HUES6 (cell line): ENCODE measurements at regions not wholly inside any gene's neighbourhood (a gene's known extent, or its start where the extent isn't known, plus 50 kb on each side); places are given as distances from the start of the nearest gene placed in this dataset.

Experiments used
- H3K27ac ChIP-seq: 2 replicates; pipeline ENCODE4 v1.7.0; 2013; ENCODE audit warnings: low read depth, mild to moderate bottlenecking, low read length, inconsistent platforms
- H3K27me3 ChIP-seq: 2 replicates; pipeline ENCODE4 v1.6.1; 2013; ENCODE audit warnings: low read length; ENCODE audit not compliant: control insufficient read depth, insufficient read depth
- H3K36me3 ChIP-seq: 2 replicates; pipeline ENCODE4 v1.6.1; 2013; ENCODE audit warnings: low read length; ENCODE audit not compliant: control insufficient read depth, insufficient read depth
- H3K4me1 ChIP-seq: 2 replicates; pipeline ENCODE4 v1.6.1; 2013; ENCODE audit warnings: low read length; ENCODE audit not compliant: control insufficient read depth, insufficient read depth
- H3K4me3 ChIP-seq: 2 replicates; pipeline ENCODE4 v1.5.1; 2013; ENCODE audit warnings: low read depth, low read length
- H3K9ac ChIP-seq: one replicate; pipeline ENCODE4 v1.6.1; 2013; ENCODE audit warnings: mild to moderate bottlenecking, low read length
- H3K9me3 ChIP-seq: 2 replicates; pipeline ENCODE4 v1.6.1; 2013; ENCODE audit warnings: low read depth, low read length; ENCODE audit not compliant: control insufficient read depth, insufficient read depth

GRCh38 chr12:24469089-24469488, 479.8 kb downstream of the BCAT1 start:
- H3K27me3 ChIP-seq, result no peaks in the 10 kb centered on the region
- H3K4me3 ChIP-seq, result no peak overlapping the region
- H3K9me3 ChIP-seq, result no peaks in the 10 kb centered on the region
- no peaks in the 10 kb centered on the region for H3K36me3 ChIP-seq
- no peaks in the 10 kb centered on the region for H3K4me1 ChIP-seq
- H3K27ac ChIP-seq, result no peak overlapping the region
- H3K9ac ChIP-seq, result no peak overlapping the region

- Histone ChIP-seq H3K36me3 (no peaks in the 10 kb centered on the region), H3K9ac (no peak overlapping the region), H3K4me3 (no peak overlapping the region), H3K27me3 (no peaks in the 10 kb centered on the region), H3K4me1 (no peaks in the 10 kb centered on the region), H3K27ac (no peak overlapping the region), H3K9me3 (no peaks in the 10 kb centered on the region)
Observed at GRCh38 chr12:24467226-24467625, 481.7 kb downstream of the BCAT1 start.

- H3K27me3 ChIP-seq, result no peaks in the 10 kb centered on the region
- H3K27ac ChIP-seq, result no peak overlapping the region
- no peak overlapping the region for H3K9ac ChIP-seq
- H3K4me3 ChIP-seq, result no peak overlapping the region
- no peaks in the 10 kb centered on the region for H3K36me3 ChIP-seq
- H3K4me1 ChIP-seq, result no peaks in the 10 kb centered on the region
- H3K9me3 ChIP-seq, result no peaks in the 10 kb centered on the region
Observed at GRCh38 chr12:24463375-24463774, 485.5 kb downstream of the BCAT1 start.

- Histone ChIP-seq H3K4me1 (no peaks in the 10 kb centered on the region), H3K9me3 (no peaks in the 10 kb centered on the region), H3K27ac (no peak overlapping the region), H3K9ac (no peak overlapping the region), H3K27me3 (no peaks in the 10 kb centered on the region), H3K4me3 (no peak overlapping the region), H3K36me3 (no peaks in the 10 kb centered on the region)
Observed at GRCh38 chr12:24462946-24463345, 486.0 kb downstream of the BCAT1 start.

- Histone ChIP-seq H3K4me1 (peaks cover 9% of the 10 kb centered on the region), H3K4me3 (no peak overlapping the region)
Observed at GRCh38 chr12:24460506-24460905, 488.4 kb downstream of the BCAT1 start.

GRCh38 chr12:24460099-24460498, 488.8 kb downstream of the BCAT1 start:
- Histone ChIP-seq H3K4me1 (peaks cover 9% of the 10 kb centered on the region), H3K27ac (no peak overlapping the region), H3K27me3 (no peaks in the 10 kb centered on the region), H3K9me3 (no peaks in the 10 kb centered on the region), H3K9ac (no peak overlapping the region), H3K36me3 (no peaks in the 10 kb centered on the region), H3K4me3 (no peak overlapping the region)

More at GRCh38 chr12:24460506-24460905, 488.4 kb downstream of the BCAT1 start:
- no peaks in the 10 kb centered on the region for H3K27me3 ChIP-seq
- H3K9me3 ChIP-seq, result no peaks in the 10 kb centered on the region
- no peak overlapping the region for H3K27ac ChIP-seq
- H3K36me3 ChIP-seq, result no peaks in the 10 kb centered on the region
- H3K9ac ChIP-seq, result no peak overlapping the region

- no peak overlapping the region for H3K9ac ChIP-seq
- no peaks in the 10 kb centered on the region for H3K9me3 ChIP-seq
- no peaks in the 10 kb centered on the region for H3K27me3 ChIP-seq
- H3K4me1 ChIP-seq, result peaks cover 9% of the 10 kb centered on the region
- no peaks in the 10 kb centered on the region for H3K36me3 ChIP-seq
- H3K4me3 ChIP-seq, result no peak overlapping the region
- H3K27ac ChIP-seq, result no peak overlapping the region
Observed at GRCh38 chr12:24455811-24456210, 493.1 kb downstream of the BCAT1 start.

GRCh38 chr12:24447678-24448077, 498.2 kb upstream of the SOX5 start:
- Histone ChIP-seq H3K9me3 (no peaks in the 10 kb centered on the region), H3K27me3 (no peaks in the 10 kb centered on the region), H3K4me1 (no peaks in the 10 kb centered on the region), H3K27ac (no peak overlapping the region), H3K4me3 (no peak overlapping the region), H3K9ac (no peak overlapping the region), H3K36me3 (no peaks in the 10 kb centered on the region)

- Histone ChIP-seq H3K4me1 (no peaks in the 10 kb centered on the region), H3K27ac (no peak overlapping the region), H3K27me3 (no peaks in the 10 kb centered on the region), H3K9me3 (no peaks in the 10 kb centered on the region), H3K9ac (no peak overlapping the region), H3K36me3 (no peaks in the 10 kb centered on the region), H3K4me3 (no peak overlapping the region)
Observed at GRCh38 chr12:24446287-24446686, 496.8 kb upstream of the SOX5 start.

GRCh38 chr12:24444634-24445033, 495.2 kb upstream of the SOX5 start:
- no peaks in the 10 kb centered on the region for H3K36me3 ChIP-seq
- H3K9ac ChIP-seq, result no peak overlapping the region
- H3K4me1 ChIP-seq, result no peaks in the 10 kb centered on the region
- no peaks in the 10 kb centered on the region for H3K9me3 ChIP-seq
- H3K27me3 ChIP-seq, result no peaks in the 10 kb centered on the region
- no peak overlapping the region for H3K4me3 ChIP-seq
- H3K27ac ChIP-seq, result no peak overlapping the region

GRCh38 chr12:24441458-24441857, 492.0 kb upstream of the SOX5 start:
- no peaks in the 10 kb centered on the region for H3K9me3 ChIP-seq
- no peak overlapping the region for H3K27ac ChIP-seq
- no peak overlapping the region for H3K9ac ChIP-seq
- no peaks in the 10 kb centered on the region for H3K4me1 ChIP-seq
- H3K4me3 ChIP-seq, result no peak overlapping the region
- no peaks in the 10 kb centered on the region for H3K27me3 ChIP-seq
- H3K36me3 ChIP-seq, result no peaks in the 10 kb centered on the region

- Histone ChIP-seq H3K4me1 (no peaks in the 10 kb centered on the region), H3K27me3 (no peaks in the 10 kb centered on the region), H3K4me3 (no peak overlapping the region), H3K9ac (no peak overlapping the region), H3K27ac (no peak overlapping the region), H3K9me3 (no peaks in the 10 kb centered on the region), H3K36me3 (no peaks in the 10 kb centered on the region)
Observed at GRCh38 chr12:24436667-24437066, 487.2 kb upstream of the SOX5 start.
